ENCODE measurements at regions not wholly inside any gene's neighbourhood (a gene's known extent, or its start where the extent isn't known, plus 50 kb on each side); places are given as distances from the start of the nearest gene placed in this dataset.
A peak's percentile ranks its signal among the peaks of the same experiment; 100 is the strongest.
"Not testable (repeated sequence)": the region's sequence is repeated elsewhere in the genome, so short reads cannot be mapped to it uniquely, and the experiment has no call there.

DNA sequence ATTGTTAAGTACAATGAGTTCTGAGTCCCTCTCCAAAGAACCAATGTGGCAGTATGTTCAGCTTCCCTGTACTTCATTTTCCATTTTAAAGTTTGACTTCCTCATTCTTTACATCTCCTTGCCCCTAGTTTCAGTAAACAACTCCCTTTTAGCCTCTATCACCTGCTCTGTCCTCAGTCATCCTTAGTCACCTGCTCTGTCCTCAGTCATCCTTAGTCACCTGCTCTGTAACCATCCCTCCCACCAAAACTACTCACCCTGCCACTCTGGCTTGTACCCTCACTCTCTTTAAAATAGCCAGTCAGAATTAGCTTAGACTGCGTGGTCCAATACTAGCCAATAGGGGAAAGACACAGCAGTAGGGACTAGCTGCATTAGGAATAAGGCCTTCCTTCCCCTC, 259.9 kb upstream of the TBL1XR1 start:
- DNase-seq (ENCODE audit: low read depth in 2 of 2) = not testable (repeated sequence)

DNA sequence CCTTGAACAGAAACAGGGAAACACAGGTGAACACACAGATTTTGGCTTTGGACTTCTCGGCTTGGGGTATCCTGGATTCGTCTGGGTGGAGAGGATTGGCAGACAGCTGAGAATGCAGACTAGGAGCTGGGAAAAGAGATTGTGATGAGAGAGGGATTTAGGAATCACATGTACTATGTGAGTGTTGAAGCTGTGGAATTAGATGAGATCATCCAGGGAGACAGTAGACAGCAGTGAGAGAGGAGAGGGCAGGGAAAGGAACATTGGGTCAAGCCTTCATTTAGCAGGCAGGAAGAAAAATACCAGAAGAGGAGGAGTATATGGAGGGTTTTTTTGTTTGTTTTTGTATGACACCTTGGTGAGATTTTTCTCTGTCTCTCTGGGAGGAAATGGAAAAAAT, 262.1 kb upstream of the TBL1XR1 start:
- DNase-seq (ENCODE audit: low read depth in 2 of 2) = no peak

DNA sequence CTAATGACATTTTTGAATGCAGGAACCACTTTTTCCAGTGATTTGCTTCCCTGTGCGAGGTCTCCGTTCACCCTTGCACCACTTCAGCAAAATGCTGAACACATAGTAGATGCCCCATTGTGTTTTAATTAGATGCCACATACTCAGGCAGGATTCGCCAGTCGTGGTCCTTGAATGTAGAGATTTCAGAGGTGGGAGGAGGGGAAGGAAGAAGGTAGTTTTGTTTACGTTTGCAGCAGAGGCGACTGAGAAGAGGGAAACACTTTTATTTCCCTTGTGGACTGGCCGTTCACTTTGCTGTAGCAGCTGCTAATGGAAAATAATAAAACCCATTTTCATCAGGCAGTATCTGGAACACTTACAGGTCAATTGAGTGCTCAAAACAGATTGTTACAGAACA, 262.8 kb upstream of the TBL1XR1 start:
- DNase-seq (ENCODE audit: low read depth in 2 of 2) = no peak

DNA sequence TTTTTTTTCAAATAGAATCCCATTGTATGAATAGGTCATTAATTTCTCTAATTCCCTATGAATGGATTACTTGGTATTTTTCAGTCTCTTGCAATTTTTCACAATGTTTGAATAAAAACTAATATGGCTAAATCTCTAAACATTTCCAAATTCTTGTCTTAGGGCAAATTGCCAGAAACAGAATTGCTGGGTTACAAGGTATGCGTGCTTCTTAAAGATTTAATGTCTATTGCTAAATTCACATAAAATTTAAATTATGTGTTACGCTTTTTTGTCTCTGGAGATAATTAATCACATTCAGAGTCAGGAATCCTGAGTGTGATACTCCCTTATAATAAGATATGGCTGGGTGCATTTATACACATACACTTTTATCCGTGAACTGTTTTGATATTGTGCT, 264.5 kb upstream of the TBL1XR1 start:
- DNase-seq (ENCODE audit: low read depth in 2 of 2) = peak; percentile 74 to 77

DNA sequence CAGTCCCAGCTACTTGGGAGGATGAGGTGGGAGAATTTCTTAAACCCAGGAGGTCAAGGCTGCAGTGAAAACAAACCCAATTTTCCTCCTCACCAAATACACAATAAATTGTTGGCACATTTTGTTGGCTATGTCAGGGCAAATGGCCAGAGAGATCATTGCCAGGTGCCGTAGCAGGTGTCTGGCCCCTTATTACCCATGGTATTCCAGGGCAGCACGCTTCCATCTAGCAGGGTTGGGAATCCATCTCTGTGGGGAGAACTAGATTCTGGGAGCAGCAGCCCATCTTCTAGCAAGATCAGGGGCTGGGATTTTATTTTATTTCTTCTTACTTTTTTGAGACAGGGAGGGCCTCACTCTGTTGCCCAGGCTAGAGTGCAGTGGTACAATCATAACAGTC, 266.1 kb upstream of the TBL1XR1 start:
- DNase-seq (ENCODE audit: low read depth in 2 of 2) = not testable (repeated sequence)

DNA sequence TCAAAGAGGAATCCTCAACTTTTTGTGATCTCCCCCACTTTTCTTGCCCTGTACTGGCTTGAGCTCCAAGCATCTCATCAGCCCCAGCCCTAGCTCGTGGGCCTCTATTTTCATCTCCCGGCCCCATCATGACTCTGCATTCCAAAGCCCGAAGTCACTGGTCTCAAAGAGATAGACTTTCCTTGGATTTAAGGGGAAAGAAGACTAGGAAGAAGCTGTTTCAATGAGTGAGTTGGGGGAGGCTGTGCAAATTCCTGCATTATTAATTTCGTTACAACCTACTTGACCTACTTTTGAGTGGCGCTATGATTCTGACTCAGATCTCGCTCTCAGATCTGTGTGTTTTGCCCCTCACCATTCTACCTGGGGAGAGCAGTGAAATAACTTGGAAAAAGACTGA, 266.6 kb upstream of the TBL1XR1 start:
- peak; percentile 73 to 74 for DNase-seq (ENCODE audit: low read depth in 2 of 2)

DNA sequence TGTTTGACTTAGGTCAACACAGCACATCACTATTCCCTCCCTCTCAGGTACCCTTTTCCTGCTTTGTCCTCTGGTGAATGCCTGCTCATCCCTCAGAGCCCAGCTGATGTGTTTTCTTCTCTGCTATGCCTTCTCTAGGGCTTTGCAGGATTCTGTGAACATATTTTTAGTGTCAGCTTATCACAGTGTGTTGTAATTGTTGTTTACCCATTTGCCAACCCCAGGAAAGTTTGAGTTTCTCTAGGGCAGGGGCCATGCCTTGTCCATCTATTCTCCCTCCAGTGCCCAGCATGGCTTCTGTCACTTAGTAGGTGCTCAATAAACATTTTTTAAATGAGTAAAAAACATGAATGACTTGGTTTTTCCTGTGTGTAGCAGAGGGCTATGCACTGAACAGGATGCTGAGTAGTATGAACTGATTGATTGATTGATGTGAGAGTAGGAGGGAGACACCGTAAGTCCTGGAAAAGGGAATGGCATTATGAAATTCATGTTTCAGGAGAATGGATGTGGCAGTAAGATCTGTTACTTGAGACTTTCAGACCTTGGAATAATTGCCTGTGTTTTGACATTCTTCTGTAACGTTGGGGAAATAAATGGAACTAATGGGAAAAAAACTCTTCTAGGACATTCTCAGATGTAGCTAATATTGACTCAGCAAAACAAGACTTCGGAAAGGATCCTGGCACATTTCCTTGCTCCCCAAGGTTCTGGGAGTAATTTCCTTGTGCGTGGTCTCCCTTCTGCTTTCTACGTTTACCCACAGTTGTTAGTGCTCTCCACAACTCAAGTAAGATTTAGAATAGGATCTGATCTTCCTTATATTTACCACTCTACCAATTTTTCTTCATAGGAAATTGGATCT, 267.3 kb upstream of the TBL1XR1 start:
- DNase-seq (ENCODE audit: low read depth in 2 of 2) = no peak

DNA sequence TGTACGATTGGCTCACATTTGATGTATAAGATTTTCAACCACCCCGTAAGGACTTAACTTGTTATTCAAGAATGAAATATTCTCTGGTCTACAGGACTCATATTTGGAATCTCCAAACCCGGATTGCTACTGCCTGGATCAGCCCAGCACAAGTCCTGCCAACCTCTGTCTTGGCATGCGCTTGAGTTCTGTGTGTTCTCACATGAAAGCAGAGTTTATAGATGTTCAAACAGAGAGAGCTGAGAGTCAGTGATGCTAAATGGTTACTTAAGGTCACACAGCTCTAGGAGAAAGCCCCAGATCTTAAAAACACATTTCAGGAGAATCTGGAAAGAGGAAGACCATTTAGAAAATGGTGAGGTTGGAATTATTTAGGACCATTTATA, 268.0 kb upstream of the TBL1XR1 start:
- DNase-seq (ENCODE audit: low read depth in 2 of 2) = no peak

DNA sequence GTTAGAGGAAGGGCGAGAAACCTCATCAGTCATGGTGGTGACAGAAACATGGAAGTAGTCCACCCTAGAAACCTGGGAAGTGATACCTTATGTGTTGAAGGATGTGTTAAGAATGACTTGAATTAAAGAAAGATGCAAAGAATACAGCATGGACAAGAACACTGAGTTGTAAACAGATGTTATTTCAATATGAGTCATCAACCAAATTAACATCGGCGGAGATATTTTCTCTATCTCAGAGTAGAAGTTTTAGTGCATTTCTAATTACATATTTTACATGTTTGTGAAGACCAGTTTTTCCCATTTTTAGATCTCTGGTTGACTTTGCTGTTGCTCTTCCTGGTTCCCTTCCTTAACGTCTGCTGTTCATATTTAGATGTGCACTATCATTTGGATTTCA, 268.8 kb upstream of the TBL1XR1 start:
- no peak for DNase-seq (ENCODE audit: low read depth in 2 of 2)

DNA sequence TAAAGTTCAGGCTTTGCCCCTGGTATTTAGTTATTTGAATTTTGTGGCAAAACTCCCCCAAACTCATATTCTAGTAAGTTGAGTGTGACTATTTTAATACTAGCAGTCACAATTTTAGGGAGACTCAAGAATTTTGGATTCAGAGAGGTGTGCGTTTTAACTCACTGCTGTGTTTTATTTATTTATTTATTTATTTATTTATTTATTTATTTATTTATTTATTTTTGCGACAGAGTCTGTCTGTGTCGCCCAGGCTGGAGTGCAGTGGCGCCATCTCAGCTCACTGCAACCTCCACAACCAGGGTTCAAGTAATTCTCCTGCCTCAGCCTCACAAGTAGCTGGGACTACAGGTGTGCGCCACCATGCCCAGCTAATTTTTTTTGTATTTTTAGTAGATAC, 269.3 kb upstream of the TBL1XR1 start:
- not testable (repeated sequence) for DNase-seq (ENCODE audit: low read depth in 2 of 2)

DNA sequence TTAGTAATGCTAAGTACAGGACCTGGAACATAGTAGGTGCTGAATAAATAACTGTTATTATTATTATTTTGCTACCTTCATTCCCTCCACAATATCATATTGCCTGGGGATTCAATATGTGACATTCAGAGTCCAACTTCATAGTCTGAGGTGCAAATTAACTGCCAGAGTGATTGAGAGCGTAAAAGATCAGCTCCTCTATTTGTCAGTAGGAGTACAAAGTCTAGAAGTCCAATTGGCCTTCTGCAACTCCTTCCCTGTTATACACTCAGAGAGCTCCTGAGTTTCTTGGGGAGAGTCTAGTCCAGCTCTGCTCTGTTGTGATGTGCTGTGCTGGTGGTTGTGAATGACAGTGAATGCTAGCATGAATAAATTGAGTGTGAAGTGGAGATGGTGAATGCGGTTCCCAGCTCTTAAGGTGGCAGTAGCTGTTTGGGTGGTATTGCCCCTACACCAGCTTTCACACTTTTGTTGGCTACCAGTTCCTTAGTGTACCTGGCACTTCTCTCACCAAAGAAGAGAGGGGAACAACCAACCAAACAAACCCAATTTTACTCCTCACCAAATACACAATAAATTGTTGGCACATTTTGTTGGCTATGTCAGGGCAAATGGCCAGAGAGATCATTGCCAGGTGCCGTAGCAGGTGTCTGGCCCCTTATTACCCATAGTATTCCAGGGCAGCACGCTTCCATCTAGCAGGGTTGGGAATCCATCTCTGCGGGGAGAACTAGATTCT, 270.1 kb upstream of the TBL1XR1 start:
- DNase-seq (ENCODE audit: low read depth in 2 of 2) = no peak

DNA sequence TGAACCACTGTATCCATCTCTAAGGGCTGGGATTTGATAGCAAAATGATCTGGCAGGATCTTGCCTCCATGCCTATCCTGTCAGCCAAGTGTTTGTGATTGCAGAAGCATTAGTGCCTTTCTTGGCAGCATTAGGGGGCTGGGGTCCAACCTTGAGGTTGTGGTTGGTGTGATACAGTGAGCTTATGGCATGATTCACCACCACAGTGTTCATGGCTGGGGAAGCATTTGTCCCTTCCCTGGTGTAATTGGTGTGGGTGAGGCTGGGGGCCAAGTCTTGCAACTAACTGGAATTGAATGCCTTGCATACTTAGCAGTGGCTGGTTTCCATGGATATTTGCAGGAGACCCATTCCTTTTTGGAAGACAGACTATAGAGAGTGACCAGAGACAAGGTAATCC, 271.0 kb upstream of the TBL1XR1 start:
- peak; percentile 96 to 98 for DNase-seq (ENCODE audit: low read depth in 2 of 2)

DNA sequence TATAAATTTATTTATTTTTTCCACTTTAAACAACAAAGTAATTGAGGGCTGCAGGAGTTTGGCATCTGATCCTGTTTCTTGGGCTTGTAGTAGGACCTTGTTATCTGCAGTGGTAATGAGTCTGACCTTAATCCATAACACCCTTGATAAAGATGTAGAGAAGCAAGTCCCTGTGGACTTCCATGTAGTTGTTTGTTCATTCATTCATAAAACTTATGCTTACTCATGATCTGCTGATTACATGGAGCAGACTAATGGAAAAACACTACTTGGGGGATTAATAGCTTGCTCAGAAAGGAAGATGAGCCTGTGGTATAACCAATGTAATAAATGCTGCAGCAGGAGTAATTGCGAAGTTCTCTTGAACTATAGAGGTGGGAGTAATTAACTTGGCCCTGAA, 271.5 kb upstream of the TBL1XR1 start:
- DNase-seq (ENCODE audit: low read depth in 2 of 2) = no peak

DNA sequence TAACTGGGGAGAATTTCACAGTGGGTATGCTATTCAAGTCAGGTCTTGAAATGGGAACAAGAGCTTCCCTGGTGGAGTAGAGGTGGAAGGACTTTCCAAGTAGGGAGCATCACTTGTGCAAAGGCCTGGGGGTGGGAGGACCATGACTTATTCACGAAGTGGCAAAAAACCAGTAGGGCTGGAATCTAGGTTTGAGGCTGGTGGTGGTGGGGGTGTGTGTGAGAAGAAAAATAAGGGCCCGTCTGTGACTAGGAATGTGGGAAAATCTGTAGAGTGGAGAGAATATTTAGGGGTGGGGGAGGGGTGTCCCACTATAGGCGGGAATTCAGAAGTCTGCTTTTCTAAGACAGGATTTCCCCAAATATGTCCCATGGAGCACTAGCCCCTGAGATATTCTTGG, 271.9 kb upstream of the TBL1XR1 start:
- no peak for DNase-seq (ENCODE audit: low read depth in 2 of 2)

DNA sequence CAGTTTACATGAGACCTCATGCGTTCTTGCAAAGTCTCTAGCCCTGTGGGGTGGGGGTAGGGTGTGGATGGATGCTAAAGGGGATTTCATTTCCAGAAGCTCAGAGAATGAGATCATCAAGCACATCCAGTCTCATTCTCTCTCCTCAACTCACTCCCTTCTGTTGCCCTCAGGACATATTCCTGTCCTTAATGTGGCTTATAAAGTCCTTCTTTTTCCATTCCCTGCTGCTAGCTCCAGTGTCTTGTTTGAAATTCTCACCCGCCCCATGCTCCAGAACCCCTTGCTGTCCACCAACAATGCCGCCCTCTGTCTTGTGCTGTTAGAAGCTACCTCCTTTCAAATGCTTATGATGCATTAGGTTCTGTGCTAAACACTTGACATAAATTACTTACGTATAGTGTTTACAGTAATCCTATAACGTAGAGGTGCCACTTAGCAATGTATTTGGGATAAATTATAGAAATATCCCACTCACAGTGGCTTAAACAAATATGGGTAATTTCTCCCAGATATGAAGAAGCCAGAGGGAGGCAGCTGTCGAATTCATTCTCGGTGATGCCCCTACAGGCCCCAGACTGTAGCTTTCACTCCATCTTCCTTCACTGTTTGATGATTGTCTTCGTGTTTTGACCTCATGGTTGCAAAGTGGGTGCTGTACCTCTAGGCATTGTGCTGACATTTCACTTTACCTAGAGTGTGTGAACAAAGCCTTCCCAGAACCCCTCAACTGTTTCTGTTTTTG, 273.1 kb upstream of the TBL1XR1 start:
- DNase-seq (ENCODE audit: low read depth in 2 of 2) = no peak

DNA sequence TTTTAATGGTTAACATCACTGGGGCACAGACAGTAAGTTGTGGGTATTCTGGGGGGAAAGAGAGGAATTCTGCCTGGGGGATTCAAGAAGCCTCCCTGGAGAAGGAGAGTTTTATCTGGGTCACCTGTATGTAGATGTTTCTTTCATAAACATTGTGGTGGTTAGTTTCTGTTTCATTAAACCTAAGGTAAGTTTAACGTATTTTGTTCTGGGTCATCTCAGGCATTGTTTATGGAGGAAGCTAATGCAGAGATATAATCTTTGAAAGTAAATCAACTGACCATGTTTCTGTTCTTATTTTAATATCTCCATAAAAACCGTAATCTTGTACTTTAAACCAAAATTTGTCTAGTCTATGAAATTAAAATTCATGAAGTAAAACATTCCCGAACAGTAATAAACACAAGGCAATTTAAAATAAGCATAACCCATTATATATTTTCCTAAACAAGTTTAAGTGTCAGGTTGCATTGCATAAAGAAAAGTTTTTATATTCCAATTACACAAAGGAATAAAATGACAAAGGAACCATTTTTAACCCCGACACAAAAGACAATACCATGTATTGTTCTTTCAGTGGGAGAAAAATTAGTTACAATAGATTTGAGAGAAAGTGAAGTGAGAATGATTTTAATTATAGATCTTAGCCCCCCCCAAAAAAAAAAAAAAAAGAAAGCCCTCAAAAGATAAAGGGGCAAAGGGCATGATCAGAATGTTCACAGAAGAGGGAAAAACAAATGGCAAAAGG, 274.6 kb upstream of the TBL1XR1 start:
- DNase-seq (ENCODE audit: low read depth in 2 of 2) = no peak

DNA sequence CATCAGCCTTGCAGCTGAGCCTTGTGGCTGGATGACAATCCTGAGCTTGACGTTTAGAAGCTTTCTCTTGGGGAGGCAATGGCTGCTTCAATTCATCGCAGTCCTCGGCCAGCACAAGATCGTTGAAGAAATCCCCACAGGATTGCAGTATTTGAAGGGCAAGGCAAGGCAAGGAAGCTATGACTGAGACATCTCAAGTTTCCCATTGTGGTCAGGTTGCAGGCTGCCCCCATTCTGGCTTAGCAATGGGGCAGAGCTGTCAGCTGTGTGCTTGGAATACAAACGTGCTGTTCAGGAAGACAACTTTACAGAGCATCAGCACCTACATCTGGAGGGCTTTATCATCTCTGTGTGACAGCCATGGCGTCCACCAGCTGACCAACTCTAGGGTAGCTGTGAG, 275.9 kb upstream of the TBL1XR1 start:
- no peak for DNase-seq (ENCODE audit: low read depth in 2 of 2)

DNA sequence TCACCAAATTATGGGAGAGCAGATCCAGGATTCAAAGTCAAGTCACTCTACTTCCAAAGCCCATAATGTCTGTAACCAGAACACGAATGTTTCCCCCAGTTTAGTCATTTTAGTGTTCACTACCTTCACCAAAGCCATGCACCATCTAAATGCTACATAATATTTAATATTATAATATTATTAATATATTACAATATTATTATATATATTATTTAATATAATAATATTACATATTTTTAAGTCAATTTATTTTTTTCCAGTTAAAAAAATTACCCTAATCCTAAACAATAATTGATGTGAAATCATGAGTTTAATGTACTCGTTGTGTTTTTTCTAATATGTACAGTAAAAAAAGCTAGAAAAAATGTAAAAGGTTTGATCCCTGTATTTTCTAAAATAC, 276.6 kb upstream of the TBL1XR1 start:
- no peak for DNase-seq (ENCODE audit: low read depth in 2 of 2)

DNA sequence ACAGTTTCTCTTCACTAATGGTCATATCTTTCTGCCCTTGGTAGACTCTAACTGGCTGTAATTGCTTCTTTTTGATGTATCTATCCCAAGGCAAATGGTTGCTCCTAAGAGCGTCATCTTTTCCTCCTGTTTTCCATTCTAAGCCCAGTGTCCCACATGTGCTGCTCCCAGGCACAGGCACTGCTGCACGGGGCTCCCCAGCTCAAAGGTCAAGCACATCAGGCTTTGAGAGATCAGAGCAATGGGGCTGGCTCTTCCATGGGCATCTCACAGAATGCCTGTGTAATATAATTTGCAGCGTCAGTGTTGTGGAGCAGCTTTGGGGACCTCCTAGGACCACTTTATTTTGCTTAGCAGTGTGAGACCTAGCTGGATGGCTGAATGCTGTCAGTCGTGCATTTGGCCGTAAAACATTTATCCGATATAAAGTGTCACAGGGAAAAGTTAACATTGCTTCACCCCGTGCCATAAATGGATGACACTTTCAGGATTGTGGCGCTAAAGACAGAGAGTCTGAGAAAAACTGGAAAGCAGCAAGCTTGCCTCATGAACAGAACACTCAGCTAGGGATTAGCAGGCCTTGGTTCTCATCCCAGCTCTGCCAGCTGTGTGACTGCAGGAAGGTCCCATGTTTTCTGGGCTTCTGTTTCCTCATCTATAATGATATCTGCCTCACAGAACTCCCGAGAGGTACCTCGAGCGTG, 277.5 kb upstream of the TBL1XR1 start:
- DNase-seq (ENCODE audit: low read depth in 2 of 2) = no peak

DNA sequence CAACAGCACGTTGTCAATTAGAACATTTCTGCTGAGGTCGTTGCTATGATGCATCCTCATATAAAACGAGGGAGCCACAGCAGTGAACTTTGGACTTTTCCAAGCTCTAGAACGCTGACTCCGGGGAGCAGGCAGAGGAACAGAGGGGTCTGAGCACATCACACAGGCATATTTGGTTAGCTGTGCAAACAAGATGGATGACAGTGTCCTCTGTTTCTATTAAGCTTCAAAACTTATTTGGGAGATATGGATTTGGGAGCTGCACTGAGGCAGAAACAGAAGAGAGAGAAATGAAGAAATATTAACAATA, 278.0 kb upstream of the TBL1XR1 start:
- no peak for DNase-seq (ENCODE audit: low read depth in 2 of 2)

DNA sequence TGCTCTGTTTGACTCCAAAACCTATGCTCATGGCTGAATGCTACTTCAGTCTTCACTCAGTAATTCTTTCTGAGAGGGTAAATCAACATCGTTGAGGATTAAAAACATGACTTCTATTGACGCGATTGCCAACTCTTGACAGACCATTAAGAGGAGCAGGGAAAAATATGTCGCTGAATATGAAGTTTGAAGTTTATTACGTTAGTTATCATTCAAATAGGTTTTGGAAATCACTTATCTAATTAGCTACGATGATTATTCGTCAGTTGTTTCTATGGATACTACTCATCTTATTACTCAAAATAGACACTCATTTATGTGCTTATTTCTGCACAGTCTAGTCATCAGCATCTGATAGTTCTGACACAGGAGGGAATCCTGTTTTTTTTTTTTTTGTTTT, 279.2 kb upstream of the TBL1XR1 start:
- no peak for DNase-seq (ENCODE audit: low read depth in 2 of 2)

All from fibroblast of skin of left quadriceps (primary cell).